Stimulated activated CD8-positive, alpha-beta memory T cell treated with anti-CD3 and anti-CD28 coated beads, Interleukin-2, amount 100 ng/mL, for 48 hours (primary cell): ENCODE measurements at regions not wholly inside any gene's neighbourhood (a gene's known extent, or its start where the extent isn't known, plus 50 kb on each side); places are given as distances from the start of the nearest gene placed in this dataset.

ENCODE experiments used
- DNase-seq, 2 donors: peaks; one replicate each; pipeline ENCODE4 v3.0.0-alpha.2; 2020; ENCODE audit warnings: low read depth in 2 of 2

DNA sequence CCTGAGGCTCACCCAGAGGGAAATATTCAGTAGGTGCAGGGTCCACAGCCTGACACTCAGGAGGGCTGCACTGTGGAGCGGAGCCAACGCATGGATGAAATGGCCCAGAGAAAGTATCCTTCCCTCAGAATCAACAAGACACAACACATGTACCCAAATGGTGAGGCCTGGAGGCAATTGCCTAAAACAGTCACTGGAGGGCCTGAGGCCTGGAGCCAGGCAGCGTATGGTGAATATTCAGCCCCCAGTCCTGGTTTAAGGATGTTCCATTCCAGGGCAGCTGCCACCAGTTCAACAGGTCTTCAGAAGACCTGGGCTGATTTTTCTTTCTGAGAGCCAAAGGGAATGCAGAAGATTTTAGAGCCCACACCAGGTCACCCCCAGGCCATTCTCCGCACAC lies 264.8 kb downstream of the INSC start:
- DNase-seq: no peak

DNA sequence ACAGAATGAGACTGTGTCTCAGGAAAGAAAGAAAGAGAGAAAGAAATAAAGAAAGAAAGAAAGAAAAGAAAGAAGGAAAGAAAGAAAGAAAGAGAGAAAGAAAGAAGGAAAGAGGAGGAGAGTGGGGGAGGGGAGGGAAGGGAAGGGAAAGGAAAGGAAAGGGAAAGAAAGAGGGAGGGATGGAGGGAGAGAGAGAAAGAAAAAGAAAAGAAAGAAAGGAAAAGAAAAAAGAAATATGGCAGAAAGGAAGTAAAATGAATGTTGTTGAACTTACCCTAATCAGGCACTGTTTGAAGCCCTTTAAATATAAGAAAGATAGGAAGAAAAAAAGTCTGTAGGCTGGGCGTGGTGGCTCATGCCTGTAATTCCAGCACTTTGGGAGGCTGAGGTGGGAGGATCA lies 276.1 kb downstream of the INSC start:
- DNase-seq: no peak

GRCh38 chr11:15396778-15397177 lies 282.1 kb downstream of the INSC start:
- DNase-seq: no peak

GRCh38 chr11:15406851-15407351 lies 292.2 kb downstream of the INSC start:
- no peak for DNase-seq

DNA sequence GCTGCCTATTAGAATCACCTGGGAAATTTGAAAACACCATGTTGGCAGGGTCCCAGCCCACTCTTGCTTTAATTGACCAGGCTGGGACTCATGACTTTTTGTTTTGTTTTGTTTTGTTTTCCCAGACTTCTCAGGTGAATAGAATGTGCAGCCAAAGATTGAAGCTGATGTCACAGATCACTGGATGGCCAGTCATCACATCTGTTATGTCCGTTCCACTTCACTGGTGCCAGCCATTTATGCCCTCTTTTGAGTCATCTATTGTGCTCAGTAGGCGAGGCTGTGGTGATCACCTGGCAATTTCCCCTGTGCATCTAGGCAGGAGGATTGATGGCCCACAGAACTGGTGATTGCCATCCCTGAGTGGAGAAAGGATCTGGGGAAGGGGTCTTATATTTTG lies 297.3 kb downstream of the INSC start:
- no peak for DNase-seq

DNA sequence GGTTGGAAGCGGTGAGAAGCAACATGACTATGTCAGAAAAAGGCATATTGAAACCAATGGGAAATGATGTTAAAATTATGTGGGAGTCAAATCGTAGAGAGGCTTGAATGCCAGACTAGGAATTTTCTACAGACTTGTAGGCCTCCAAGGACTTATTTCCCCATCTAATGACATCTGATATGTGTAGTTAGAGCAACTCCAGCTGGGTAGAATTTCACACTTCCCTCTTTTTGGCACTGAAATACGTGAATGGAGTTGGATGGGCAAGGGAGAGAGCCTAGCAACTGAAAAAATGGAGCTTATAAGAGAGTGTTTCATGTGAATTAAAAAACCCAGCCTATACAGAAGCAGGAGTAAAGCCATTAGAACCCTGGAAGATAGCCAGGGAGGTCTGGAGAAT lies 304.2 kb downstream of the INSC start:
- DNase-seq: no peak

DNA sequence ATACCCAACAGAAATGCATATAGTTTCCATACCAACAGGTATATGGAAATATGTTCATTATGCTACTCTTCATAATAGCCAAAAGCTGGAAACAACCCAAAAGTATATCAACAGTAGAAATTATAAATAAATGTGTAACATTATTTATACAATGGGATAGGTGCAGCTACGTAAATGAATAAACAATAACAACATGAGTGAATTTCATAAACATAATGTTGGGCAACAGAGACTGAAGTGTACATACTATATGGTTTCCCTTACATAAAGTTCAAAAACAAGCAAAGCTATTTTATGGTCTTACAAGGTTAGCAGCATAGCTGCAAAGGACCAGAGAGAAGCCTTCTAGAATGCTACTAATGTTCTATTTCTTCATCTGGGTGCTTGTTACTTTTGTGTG lies 305.0 kb downstream of the INSC start:
- DNase-seq: no peak

DNA sequence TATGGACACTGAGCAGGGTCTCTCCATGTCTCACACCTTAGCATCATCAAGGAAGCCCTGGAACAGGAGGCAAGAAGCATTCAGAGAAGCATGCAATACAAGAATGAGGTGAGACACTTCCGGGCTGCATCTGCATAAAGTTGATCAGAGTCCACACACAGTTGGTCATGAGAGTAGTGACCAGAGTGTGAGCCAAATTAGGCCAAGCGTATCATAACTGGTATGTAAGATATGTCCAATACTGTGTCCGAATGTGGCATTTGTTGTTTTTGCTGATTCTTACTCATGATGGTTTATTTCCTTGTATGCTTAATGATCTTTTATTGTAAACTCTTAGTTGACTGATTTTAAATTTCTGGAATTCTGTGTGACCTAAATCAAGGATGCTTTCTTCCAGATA lies 315.7 kb downstream of the INSC start:
- DNase-seq: no peak

GRCh38 chr11:15434529-15434928 lies 319.8 kb downstream of the INSC start:
- DNase-seq: no peak

- no peak for DNase-seq
Observed at GRCh38 chr11:15446315-15446714, 331.6 kb downstream of the INSC start.

DNA sequence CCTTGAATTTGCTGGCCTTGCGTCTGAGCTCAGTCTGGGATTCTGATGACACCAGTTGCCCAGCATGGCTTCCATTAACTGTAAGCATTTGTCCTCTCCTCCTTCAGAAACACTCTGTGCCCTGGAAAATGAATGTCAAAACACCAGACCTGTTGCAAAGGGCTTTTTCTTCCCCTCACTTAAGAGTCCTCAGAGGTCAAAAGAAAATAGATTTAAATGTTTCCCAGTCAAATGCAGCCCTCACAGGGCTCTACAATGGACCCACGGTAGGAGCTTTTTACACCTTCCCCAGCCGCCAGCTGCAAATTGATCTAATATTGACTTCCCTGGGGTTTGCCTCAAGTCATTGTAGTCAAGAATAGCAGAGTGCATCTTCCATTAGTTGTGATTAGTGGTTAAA lies 332.2 kb downstream of the INSC start:
- DNase-seq: no peak

- DNase-seq: no peak
Observed at GRCh38 chr11:15451713-15452112, 337.0 kb downstream of the INSC start.

- no peak for DNase-seq
Observed at GRCh38 chr11:15453211-15453765, 338.6 kb downstream of the INSC start.

DNA sequence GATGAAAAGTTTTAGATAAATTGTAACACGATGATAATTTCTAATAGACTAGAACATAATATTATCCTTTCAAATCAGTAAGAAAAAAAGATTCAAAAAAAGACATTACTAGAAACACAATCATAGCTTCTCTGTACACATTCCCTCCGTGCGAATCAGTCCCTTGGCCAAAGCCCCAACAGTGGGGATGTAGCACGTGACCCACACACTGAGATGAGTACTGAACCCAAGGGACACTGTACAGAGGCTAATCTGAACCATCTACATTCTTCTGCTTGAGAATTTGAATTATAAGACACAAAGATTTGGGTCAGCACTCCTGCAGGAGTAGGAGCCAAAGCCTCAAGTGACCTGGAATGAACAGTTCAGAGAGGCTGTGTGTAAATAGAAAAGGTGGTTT lies 353.7 kb downstream of the INSC start:
- DNase-seq: no peak

DNA sequence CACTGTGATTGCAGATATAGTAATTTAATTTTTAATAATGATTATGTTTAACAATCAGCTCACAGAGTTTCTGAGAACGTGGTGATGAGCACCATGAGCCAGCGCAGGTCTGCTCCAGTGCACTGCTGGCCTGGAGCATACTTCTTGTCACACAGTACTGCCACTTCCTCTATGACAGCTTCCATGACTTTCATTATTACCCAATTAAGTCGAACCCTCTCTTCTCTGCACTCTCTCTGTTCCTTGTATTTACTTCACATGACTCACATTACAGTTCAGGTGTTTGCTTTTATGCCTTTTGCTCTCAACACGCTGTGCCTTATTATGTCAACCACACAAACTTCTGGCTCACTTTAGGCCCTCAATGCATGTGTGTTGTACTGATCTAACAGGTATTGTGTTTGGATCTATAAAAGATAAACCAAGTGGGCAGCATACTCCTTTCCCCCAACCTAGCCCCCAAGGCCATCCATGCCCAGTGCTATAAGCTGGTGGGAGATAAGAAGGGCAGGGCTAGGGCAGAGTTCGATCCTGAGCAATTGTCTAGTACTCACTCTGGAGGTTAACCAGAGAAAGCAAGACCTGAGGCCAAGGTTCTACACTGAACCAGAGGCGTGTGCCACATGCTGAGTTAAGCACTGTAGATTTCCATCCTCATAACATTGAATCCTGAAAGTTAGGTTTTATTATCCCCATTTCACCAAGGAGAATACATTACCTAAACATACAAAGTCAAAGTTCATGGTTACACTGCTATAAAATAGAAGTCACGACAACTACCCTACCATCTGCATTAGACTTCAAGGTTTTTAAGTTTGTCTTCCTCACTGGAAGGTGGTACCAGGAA lies 356.5 kb downstream of the INSC start:
- no peak for DNase-seq

- no peak for DNase-seq
Observed at GRCh38 chr11:15471895-15472799, 357.4 kb downstream of the INSC start.

GRCh38 chr11:15473954-15474837 lies 359.5 kb downstream of the INSC start:
- DNase-seq: no peak

GRCh38 chr11:15476371-15476917 lies 361.7 kb downstream of the INSC start:
- DNase-seq: no peak

- no peak for DNase-seq
Observed at GRCh38 chr11:15481871-15482270, 367.1 kb downstream of the INSC start.

DNA sequence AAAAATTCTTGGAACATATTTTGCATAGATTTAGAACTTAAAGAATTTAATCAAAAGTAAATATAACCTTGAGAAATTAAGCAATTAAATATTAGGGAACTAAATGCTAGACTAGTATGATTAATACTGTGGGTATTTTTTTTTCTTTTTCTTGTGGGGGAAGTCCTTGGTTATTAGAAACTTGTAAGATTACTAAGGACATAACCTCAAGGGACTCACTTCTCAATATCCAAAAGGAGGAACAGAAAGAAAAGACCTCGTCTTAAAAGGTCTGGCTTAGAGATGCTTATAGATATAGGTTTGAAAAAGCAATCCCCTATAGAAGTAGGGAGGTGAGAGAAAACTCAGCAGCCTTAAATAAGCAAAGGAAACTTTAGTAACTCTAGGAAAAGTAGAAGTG lies 368.5 kb downstream of the INSC start:
- DNase-seq: no peak

DNA sequence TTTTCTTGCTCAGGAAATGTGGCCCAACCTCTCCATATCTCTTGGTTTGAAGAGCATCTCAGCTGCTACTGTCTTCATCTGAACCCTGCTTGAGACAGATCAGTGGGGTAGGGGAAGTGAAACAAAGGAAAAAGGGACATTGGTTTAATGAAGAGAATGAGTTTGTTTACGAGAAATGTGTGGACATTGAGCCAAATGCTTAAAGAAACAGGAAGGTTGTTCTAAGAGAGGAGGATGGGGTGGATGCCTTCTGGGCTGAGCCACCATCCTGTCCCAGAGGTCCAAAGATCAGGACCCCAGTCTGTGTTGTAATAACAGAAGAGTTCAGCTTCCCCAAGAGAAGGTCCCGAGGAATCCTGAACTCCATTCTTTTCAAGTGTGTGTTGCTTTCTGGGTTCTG lies 369.7 kb downstream of the INSC start:
- DNase-seq: no peak
